Uterus (tissue), 3 donors: ENCODE measurements at regions not wholly inside any gene's neighbourhood (a gene's known extent, or its start where the extent isn't known, plus 50 kb on each side); places are given as distances from the start of the nearest gene placed in this dataset.

ENCODE experiments used
- DNase-seq, 2 donors: peaks; one replicate each; pipeline ENCODE4 v3.0.0-alpha.2; 2019 to 2020
- H3K27ac ChIP-seq, 2 donors: fragments of 200-600 bp; sonication (generic); 1 replicate in 1 of 2; 2 replicates in 1 of 2; pipeline ENCODE4 v1.5.1; 2016 to 2018
- H3K27me3 ChIP-seq, 2 donors: fragments of 200-600 bp; sonication (generic); one replicate each; pipeline ENCODE4 v1.5.1; 2018 to 2019; ENCODE audit warnings: control low read depth in 1 of 2
- H3K36me3 ChIP-seq, 2 donors: fragments of 200-600 bp; sonication (generic); one replicate each; pipeline ENCODE4 v1.5.1; 2019; ENCODE audit warnings: control low read depth in 1 of 2
- H3K4me1 ChIP-seq, 2 donors: fragments of 200-600 bp; sonication (generic); one replicate each; pipeline ENCODE4 v1.5.1; 2018 to 2019; ENCODE audit warnings: control low read depth in 1 of 2
- H3K4me3 ChIP-seq, 2 donors: fragments of 200-600 bp; sonication (generic); 1 replicate in 1 of 2; 2 replicates in 1 of 2; pipeline ENCODE4 v1.5.1; 2018 to 2019; ENCODE audit warnings: mild to moderate bottlenecking in 1 of 2
- H3K9me3 ChIP-seq, 2 donors: fragments of 200-600 bp; sonication (generic); one replicate each; pipeline ENCODE4 v1.5.1; 2019; ENCODE audit warnings: control low read depth in 1 of 2
- POLR2A ChIP-seq, 2 donors: fragments of 450-650 bp; IDR thresholded peaks; one replicate each; pipeline ENCODE4 v1.6.1; 2016; ENCODE audit warnings: antibody characterized with exemption in 2 of 2, mild to moderate bottlenecking in 1 of 2, moderate library complexity in 1 of 2
- intact Hi-C: fragments of 100-400 bp; cut with DNase I; formaldehyde crosslinking; loops from one replicate; pipeline ENCODE4 v1.15.1; 2023; ENCODE audit warnings: low total_unique reads
- TF ChIP-seq, protein P1 (sequence below), 4 experiments: fragments of 200-600 bp in 2 of 4; fragments of 450-650 bp in 2 of 4; sonication (generic) in 2 of 4; IDR thresholded peaks; one replicate each; pipeline ENCODE4 v1.5.1; 2016 to 2019; ENCODE audit warnings: antibody characterized with exemption in 4 of 4, mild to moderate bottlenecking in 2 of 4, moderate library complexity in 1 of 4
- donor health status: DM: yes; HTN: yes; CAD: no.

DNA sequence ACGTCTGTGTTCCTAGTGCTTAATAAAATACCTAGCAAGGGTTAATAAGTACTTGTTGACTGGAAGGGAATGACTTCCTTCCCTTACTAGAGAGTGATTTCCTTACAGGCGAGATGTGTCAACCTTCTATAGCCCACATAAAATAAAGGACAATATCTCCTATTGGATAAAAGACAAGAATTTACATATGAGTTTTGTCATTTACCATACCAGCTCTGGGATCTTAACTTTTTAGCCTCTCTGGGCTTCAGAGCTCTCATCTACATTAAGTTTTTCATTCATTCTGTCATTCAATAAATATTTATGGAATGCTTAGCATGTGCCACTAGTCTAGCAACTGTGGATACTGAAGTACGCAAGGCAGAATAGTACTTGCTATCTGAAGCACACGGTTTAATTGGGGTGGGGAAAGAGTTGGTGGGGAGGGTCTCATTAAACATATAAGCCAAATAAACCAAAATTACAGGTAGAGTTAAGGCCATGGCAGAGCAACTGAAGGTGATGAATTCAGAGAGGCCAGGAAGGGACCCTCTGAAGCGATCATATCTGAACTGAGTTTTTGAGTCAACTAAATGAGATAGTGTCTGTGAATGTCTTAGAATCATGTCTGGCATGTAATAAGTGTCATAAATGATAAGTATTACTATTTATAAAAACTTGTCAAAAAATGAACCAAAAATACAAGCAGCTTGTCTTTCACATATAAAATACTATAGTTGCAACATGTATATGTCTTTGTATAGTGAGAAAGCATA lies 91.6 kb upstream of the BMP2K start:
- Histone ChIP-seq H3K9me3 (no peaks in the 10 kb centered on the region), H3K4me3 (no peak overlapping the region), H3K36me3 (no peaks in the 10 kb centered on the region), H3K4me1 (no peaks in the 10 kb centered on the region), H3K27me3 (no peaks in the 10 kb centered on the region), H3K27ac (no peak overlapping the region)
- intact Hi-C loops: no loop called here
- TF ChIP-seq, protein P1, sequence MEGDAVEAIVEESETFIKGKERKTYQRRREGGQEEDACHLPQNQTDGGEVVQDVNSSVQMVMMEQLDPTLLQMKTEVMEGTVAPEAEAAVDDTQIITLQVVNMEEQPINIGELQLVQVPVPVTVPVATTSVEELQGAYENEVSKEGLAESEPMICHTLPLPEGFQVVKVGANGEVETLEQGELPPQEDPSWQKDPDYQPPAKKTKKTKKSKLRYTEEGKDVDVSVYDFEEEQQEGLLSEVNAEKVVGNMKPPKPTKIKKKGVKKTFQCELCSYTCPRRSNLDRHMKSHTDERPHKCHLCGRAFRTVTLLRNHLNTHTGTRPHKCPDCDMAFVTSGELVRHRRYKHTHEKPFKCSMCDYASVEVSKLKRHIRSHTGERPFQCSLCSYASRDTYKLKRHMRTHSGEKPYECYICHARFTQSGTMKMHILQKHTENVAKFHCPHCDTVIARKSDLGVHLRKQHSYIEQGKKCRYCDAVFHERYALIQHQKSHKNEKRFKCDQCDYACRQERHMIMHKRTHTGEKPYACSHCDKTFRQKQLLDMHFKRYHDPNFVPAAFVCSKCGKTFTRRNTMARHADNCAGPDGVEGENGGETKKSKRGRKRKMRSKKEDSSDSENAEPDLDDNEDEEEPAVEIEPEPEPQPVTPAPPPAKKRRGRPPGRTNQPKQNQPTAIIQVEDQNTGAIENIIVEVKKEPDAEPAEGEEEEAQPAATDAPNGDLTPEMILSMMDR (IDR thresholded peaks at IDR 0.05): no peak
- no peak for TF ChIP-seq POLR2A (IDR thresholded peaks at IDR 0.05)
- DNase-seq: no peak

DNA sequence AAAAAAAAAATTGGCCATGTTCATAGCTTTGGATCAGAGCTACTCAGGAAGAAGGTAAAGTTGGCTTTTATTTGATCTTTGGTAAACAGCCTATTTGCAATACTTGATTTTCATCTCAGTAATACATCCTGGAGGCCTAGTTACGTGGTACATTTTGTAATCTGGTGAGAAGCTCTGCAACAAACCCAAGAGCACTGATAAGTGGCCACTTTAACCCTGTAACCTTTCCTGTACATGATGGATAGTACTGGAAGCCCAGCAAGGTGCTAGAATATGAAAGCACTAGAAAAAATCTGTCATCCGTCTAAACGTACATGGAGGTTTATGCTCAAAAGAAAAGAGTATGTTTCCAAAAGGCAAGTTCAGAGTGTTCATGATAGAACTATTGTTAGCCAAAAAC lies 88.3 kb upstream of the BMP2K start:
- H3K9me3 ChIP-seq: no peaks in the 10 kb centered on the region
- no peak overlapping the region for H3K4me3 ChIP-seq
- TF ChIP-seq, protein P1 (IDR thresholded peaks at IDR 0.05): no peak
- intact Hi-C loops: no loop called here
- no peak for DNase-seq
- no peak overlapping the region for H3K27ac ChIP-seq
- no peaks in the 10 kb centered on the region for H3K36me3 ChIP-seq
- no peaks in the 10 kb centered on the region for H3K27me3 ChIP-seq
- H3K4me1 ChIP-seq: no peaks in the 10 kb centered on the region

DNA sequence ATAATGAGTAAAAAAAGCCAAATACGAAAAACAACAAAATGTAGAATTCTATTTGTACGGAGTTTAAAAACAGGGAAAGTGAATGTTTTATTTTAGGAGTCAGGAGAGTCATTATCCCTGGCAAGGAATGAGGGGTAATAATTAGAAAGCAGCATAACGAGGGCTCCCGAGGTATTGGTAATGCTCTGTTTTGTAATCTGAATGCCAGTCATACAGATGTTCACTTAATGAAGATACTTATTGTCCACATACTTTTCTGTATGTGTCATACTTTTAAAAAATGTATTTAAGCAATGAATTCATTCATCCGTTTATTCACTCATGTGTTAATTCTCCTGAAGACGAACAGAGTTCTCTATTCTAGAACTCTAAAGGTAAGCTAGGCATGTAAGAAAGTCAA lies 87.8 kb upstream of the BMP2K start:
- no peak for DNase-seq
- Histone ChIP-seq H3K27ac (no peak overlapping the region), H3K36me3 (no peaks in the 10 kb centered on the region), H3K9me3 (no peaks in the 10 kb centered on the region), H3K4me1 (no peaks in the 10 kb centered on the region), H3K27me3 (no peaks in the 10 kb centered on the region), H3K4me3 (no peak overlapping the region)
- TF ChIP-seq, protein P1 (IDR thresholded peaks at IDR 0.05): no peak
- TF ChIP-seq POLR2A (IDR thresholded peaks at IDR 0.05): no peak
- intact Hi-C loops: no loop called here

DNA sequence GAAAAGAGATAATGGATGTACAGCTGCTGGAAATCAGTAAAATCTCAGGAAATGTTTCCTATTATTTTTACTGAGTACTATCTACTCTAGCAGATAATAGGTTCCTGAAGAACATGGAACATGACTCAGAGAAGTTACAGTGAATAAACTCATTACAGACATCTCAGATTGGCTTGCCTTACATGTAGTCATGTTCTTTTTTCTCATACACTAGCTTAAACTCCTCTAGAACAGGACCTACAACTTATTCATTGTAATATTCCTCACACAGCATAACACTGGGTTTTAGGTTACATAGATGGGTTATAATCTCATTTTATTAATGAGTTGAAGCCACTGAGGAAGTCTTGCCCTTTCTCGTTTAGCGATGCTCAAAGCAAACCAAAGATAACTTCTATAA lies 86.9 kb upstream of the BMP2K start:
- Histone ChIP-seq H3K4me1 (no peaks in the 10 kb centered on the region), H3K4me3 (no peak overlapping the region), H3K27me3 (no peaks in the 10 kb centered on the region), H3K27ac (no peak overlapping the region), H3K36me3 (no peaks in the 10 kb centered on the region), H3K9me3 (no peaks in the 10 kb centered on the region)
- DNase-seq: no peak
- TF ChIP-seq, protein P1 (IDR thresholded peaks at IDR 0.05): no peak
- intact Hi-C loops: no loop called here

DNA sequence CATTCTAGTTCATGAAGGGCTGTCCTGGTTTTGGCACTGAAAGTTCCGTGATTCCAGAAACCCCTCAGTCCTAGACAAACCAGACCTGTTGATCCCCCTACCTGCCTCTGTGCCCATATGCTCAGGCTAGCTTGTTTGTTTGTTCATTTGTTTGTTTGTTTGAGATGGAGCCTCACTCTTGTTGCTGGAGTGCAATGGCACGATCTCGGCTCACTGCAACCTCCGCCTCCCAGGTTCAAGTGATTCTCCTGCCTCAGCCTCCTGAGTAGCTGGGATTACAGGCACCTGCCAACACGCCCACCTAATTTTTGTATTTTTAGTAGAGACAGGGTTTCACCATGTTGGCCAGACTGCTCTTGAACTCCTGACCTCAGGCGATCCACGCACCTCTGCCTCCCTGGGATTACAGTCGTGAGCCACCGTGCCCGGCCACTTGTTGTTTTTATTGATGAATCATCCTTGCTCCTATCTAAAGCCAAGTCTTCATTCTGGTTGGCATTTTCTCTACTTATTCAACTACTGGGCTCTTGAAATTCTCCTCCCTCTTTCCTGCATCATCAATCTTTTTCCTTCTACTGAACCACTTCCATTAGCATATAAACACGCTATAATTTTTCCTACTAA lies 86.3 kb upstream of the BMP2K start:
- intact Hi-C loops: no loop called here

More for the DNA sequence above, 86.3 kb upstream of the BMP2K start:
- H3K4me3 ChIP-seq: no peak overlapping the region
- H3K36me3 ChIP-seq: no peaks in the 10 kb centered on the region
- H3K27me3 ChIP-seq: no peaks in the 10 kb centered on the region
- H3K4me1 ChIP-seq: no peaks in the 10 kb centered on the region
- TF ChIP-seq, protein P1 (IDR thresholded peaks at IDR 0.05): no peak
- TF ChIP-seq POLR2A (IDR thresholded peaks at IDR 0.05): no peak
- H3K9me3 ChIP-seq: no peaks in the 10 kb centered on the region
- H3K27ac ChIP-seq: no peak overlapping the region
- no peak for DNase-seq
